Suppressor macrophage treated with lipopolysaccharide for 4 hours (primary cell): ENCODE measurements at regions not wholly inside any gene's neighbourhood (a gene's known extent, or its start where the extent isn't known, plus 50 kb on each side); places are given as distances from the start of the nearest gene placed in this dataset.
"Not testable (repeated sequence)": the region's sequence is repeated elsewhere in the genome, so short reads cannot be mapped to it uniquely, and the experiment has no call there.

Experiments used
- DNase-seq: peaks from one replicate; pipeline ENCODE4 v3.0.0-alpha.2; 2020

- DNase-seq: no peak
These were observed 221.9 kb upstream of the C1orf174 start for GRCh38 chr1:4121834-4122512.

- DNase-seq: no peak
These were observed 222.6 kb upstream of the C1orf174 start for GRCh38 chr1:4122513-4123160.

GRCh38 chr1:4124631-4125145 lies 224.6 kb upstream of the C1orf174 start:
- DNase-seq: no peak

- no peak for DNase-seq
These were observed 226.2 kb upstream of the C1orf174 start for GRCh38 chr1:4126251-4126650.

GRCh38 chr1:4126731-4127591 lies 226.9 kb upstream of the C1orf174 start:
- DNase-seq: no peak

- DNase-seq: no peak
These were observed 227.6 kb upstream of the C1orf174 start for GRCh38 chr1:4127592-4128140.

GRCh38 chr1:4128616-4129015 lies 228.5 kb upstream of the C1orf174 start:
- DNase-seq: no peak

GRCh38 chr1:4129693-4130092 lies 229.6 kb upstream of the C1orf174 start:
- DNase-seq: no peak

- no peak for DNase-seq
These were observed 230.0 kb upstream of the C1orf174 start for GRCh38 chr1:4130096-4130495.

- no peak for DNase-seq
These were observed 231.7 kb upstream of the C1orf174 start for GRCh38 chr1:4131734-4132133.

- DNase-seq: no peak
These were observed 232.6 kb upstream of the C1orf174 start for GRCh38 chr1:4132352-4133296.

- DNase-seq: no peak
These were observed 233.3 kb upstream of the C1orf174 start for GRCh38 chr1:4133297-4133938.

- DNase-seq: no peak
These were observed 233.9 kb upstream of the C1orf174 start for GRCh38 chr1:4133939-4134321.

GRCh38 chr1:4135853-4136252 lies 235.8 kb upstream of the C1orf174 start:
- DNase-seq: not testable (repeated sequence)

- no peak for DNase-seq
These were observed 237.7 kb upstream of the C1orf174 start for GRCh38 chr1:4137621-4138415.

- no peak for DNase-seq
These were observed 239.6 kb upstream of the C1orf174 start for GRCh38 chr1:4139646-4140045.

GRCh38 chr1:4140241-4140640 lies 240.2 kb upstream of the C1orf174 start:
- no peak for DNase-seq

GRCh38 chr1:4140821-4141220 lies 240.7 kb upstream of the C1orf174 start:
- no peak for DNase-seq

GRCh38 chr1:4144349-4144971 lies 244.4 kb upstream of the C1orf174 start:
- DNase-seq: no peak

- no peak for DNase-seq
These were observed 246.0 kb upstream of the C1orf174 start for GRCh38 chr1:4146101-4146500.
